GM18909 (cell line): ENCODE measurements at regions not wholly inside any gene's neighbourhood (a gene's known extent, or its start where the extent isn't known, plus 50 kb on each side); places are given as distances from the start of the nearest gene placed in this dataset.

ENCODE experiments used
- ATAC-seq: cut with Tn5 transposase; IDR thresholded peaks from one replicate; pipeline ENCODE4 v1.9.1; 2021; ENCODE audit warnings: mild to moderate bottlenecking; ENCODE audit not compliant: unreplicated experiment, poor library complexity

DNA sequence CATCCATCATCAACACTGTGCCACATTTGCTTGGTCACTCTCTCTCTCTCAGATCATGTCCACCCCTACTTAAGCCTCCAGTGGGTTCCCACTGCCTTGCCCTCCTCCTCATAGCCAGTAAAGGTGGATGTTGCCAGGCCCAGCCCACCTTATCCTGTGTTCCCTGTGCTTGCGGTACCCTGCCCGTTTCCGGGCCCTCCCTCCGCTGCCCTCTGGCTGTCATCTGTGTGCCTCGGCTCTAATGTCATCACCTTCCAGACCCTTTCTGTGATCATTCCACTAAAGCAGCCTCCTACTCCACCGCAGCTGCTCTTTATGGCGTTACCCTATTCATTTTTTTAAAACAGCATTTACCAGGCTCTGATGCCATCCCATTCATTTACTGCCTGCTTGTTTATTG, 305.7 kb upstream of the SKOR2 start:
- no peak for ATAC-seq

DNA sequence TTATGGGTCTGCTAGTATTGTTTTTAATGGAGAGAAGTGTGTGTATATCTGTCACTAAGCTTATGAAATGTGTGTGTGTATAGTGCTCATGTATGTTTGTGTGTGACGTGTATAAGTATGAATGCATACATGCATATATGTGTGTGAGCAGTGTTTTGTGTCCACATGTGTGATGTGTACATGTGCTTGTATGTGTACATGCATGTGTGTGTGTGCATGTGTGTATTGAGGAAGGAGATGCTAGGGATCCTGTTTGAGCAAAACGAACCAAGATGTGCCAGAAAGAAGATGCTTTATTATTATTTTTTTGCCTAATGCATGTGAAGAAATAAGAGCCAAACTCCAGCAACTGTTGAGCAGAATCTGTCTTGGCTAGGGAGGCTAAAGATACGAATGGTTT, 301.3 kb upstream of the SKOR2 start:
- ATAC-seq, result no peak

DNA sequence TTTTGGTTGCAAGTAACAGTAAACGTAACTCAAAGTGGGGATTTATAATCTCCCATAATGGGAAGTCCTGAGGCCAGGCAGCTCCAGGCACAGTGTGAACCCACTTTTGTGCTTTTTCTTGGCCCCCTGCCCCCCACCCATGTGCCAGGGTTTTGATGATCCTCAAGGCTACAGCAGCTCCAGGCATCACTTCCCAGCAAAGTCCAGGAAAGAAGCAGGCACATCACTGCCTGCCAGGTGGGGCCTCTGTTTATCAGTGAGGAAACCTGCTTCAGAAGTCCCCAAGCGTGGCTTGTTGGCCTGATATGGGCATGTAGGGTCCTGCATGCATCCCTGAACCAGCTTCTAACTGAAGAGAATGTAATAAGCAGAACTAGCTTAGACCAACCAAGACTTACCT, 299.2 kb upstream of the SKOR2 start:
- no peak for ATAC-seq

DNA sequence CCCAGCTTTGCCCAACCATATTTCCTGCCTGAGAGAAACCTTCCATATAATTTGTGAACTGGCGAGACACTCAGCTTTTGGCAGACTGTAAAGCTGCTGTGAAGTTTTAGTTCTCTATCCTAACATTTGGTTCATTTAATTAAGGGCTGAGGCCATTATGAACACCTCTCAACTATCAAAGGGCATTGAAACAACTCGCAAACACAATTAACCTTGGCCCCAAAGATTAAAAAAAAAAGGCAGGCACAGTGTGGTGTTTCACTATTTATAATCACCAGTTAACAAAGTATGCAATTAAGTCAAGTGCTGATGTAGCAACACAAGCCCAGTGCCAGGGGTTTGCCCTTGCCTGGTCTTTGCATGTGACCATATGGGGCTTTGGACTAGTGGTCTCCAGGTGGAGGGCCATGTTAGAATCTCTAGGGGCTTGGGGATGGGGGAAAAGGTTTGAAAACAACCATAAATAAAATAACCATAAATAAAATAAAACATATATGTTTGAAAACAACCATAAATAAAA, 297.6 kb upstream of the SKOR2 start:
- no peak for ATAC-seq

DNA sequence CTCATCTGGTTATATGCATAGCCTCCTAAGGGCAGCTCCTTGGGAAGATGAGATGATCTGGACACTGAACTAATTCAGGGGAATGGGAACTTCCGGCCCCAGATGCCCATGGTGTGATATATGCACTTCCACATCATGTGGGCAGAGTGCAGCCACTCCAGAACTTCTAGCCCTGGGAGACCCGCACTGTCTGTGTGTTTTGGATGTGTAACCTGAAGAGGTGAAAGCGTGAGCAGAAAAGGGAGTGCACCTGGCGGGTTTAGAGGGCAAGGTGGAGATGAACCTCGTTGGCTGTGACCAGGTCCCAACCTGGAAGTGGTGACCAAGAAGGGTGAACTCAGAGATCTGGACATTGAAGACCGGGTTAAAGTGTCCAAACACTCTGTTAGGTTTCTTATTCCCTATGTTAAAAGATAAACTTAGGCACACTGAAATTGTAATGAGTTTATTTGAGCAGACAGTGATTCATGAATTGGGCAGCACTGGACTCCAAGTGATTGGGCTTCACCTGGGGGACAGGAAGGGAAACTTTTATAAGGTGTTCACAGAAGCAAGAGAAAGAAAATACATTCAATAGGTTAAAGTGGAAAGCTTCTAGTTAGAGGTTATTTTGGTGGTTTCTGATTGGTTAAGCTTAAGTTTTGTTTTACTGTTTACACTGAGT, 296.2 kb upstream of the SKOR2 start:
- ATAC-seq, result no peak

DNA sequence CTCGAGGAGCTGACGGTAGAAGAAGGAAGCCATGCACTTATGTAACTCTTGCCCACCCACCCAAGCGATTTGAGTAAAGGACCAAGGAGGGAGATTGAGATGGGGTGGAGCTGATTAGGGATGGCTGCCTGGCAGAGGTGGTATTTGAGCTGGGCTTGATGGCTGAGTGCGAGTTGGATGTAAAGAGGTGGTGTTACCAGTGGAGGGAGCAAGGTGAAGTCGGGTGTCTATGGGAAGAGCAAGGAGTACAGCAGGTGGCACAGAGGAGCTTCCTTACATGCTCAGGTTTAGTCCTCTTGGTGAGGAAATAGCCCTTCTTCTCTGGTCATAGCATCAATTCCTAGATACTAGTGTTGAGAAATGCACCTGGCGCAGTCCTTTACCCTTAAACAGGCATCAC, 294.2 kb upstream of the SKOR2 start:
- no peak for ATAC-seq

DNA sequence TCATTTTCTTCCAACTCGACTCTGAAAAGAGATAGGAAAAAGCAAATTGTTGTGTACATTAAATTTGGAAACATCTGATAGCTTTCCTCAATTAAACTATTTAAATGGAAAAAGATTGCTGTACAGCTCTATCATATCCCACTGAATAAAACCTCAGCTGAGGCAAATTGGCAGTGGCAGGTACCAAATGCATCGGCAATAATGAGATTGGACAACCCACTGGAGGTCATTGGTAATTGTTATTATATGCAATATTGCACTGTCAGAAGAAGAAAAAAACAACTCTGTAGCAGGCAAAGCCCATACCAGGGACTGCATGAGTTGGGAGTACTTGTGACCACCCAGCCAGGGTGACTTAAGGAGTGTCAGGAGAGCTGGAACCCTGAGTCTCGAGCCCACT, 291.6 kb upstream of the SKOR2 start:
- ATAC-seq, result no peak

DNA sequence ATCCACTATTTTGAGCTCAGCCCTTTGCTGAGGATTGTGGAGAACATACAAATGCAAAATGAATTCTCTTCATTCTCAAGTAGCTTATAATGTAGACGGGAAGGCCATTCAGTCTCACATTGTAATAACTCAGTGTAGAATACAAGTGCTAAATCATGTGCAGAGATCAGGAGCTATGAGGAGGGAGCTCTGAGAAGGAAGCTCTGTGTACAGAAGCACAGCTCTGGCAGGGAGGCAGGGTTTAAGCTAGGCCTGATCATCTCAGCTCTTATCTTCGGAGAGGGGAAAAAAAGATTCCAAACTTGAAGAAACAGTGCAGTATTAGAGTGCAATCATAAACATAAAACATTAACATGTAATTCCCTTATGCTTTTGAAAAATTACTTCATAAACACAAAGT, 291.1 kb upstream of the SKOR2 start:
- no peak for ATAC-seq

DNA sequence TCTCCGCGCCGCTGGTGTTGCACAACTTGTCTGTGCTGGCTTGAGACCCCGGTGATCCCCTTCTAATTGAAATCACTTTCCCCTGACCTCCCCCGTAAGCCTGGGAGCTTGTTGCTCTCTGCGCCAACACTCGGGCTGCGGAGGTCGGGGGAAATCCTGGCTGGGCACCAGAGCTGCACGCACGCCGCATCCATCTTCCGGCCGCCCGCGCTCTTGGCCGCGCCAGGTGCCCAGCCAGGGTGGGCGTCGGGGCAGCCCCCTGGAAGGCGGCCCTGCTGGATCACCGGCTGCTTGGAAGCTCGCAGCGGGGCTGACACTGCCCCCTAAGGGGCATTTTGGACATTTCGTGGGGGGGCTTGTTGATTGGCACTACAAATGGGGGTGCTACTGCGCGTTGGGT, 280.3 kb upstream of the SKOR2 start:
- no peak for ATAC-seq

DNA sequence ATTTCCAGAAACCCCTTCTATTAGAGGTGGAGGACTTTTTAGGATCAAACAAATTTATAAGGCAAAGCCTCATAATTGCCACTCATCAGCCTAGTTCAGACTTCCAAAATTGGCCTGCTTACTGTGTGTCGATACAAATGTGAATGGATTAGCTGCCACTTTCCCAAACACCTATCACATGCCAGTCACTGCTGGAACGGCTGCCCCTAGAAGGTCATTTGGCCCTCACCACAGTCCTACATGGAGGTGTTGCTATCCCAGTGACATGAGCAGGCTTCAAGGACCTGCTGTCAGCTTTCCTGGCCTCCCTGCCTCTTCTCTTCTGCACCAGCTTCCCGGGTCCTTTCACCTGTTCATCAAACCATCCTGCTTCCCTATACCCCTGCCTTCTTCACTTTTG, 279.2 kb upstream of the SKOR2 start:
- ATAC-seq, result no peak

DNA sequence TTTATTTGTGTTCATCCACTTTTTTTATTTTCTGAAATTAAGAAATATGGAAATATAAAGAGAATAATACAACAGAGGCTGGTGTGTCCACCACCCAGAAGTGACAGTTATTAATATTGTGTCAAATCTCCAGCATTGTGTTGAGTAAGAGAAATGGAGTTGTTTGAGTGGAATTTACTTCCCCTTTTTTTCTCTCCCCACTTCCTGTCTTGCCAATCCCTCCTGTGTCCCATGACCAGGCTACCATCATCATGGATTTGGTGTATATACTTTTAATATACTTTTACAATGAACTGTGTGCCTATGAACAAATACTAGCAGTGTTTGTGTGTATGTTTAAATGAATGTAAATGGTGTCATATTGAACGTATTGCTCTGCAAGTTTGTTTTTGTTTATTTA, 276.9 kb upstream of the SKOR2 start:
- ATAC-seq, result no peak

DNA sequence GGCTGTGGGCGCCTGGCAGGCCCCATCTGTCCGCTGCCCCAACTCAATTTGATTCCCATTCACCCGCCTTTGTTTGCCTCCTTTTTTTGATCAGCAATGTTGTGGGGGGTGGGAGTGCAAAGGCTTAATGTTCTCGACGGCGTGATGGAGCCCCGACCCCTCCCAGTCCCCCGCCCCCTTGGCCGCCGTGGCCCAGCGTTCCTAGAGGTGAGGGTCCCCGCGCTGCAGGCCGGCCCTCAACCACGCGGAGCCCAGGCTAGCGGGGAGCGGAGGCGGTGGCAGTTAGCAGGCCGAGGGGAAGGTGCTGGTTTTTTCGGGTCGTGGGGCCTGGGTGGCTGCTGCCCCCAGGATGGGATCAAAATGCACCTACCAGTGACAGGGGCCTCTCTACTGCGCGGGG, 274.7 kb upstream of the SKOR2 start:
- no peak for ATAC-seq

DNA sequence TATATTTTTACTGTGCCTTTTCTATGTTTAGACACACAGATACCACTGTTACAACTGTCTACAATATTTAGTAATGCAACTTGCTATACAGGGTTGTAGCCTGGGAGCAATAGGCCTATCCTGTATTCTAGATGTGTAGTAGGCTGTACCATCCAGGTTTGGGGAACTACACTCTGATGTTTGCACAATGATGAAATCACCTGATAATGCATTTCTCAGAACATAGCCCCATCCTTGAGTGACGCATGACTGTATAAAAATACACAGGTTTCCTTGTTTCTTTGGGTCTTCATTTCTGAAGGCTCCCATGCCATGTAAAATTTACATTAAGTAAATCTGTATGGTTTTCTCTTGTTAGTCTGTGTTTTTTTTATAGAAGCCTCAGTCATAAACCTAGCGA, 270.9 kb upstream of the SKOR2 start:
- no peak for ATAC-seq

DNA sequence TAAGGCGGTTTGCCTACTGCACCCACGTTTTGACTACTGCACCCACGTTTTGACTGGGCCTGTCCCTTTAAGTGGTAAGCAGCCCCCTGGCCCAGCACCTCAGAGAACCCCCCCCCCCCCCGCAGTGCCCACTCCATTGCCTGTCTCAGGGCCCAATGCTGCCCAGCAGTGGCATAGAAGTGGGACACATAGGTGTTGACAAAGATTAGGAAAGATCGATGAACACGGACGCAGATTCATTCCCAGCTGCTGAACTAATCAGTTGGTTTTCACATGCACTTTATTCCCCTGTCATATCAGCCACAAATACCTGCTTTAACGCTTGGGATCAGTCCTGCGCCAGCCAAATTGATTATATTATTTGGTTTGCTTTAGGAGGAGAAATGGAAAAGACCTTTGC, 268.8 kb upstream of the SKOR2 start:
- no peak for ATAC-seq

DNA sequence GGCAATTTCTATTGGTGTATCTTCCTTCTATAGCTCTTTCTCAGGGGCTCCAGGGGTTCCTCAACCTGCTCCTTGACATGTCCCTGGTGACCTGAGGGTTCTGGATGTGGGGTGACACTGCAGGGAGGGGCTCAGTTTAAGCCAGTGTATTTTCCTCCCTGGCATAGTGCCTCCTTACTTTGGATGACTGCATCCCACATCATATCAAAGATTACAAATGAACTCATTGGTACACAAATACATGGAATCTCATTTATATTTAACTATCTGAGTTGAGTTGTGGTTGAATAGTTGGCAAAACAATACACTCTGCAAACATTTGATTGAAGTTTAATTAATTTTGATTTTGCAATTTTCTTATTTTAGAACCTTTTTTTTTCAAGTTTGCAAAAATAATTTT, 268.2 kb upstream of the SKOR2 start:
- ATAC-seq, result no peak

DNA sequence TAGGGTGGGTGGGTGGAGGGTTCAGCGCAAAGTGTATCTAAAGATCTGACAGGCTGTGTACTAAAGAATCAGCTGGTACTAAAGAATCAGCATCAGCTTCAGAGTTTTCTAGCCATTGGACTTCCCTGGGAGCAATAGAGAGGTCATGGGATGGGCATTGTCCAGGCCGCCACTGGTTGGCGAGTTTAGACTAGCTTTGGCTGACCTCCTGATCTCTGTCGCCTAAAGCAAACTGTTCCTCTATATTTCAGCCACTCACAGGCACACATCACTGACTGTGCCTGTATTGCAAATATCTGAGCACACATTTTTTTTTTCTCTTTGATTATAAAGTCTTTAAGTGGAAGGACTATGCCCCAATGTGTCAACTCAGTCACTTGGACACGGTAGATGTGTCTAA, 267.8 kb upstream of the SKOR2 start:
- ATAC-seq, result no peak

DNA sequence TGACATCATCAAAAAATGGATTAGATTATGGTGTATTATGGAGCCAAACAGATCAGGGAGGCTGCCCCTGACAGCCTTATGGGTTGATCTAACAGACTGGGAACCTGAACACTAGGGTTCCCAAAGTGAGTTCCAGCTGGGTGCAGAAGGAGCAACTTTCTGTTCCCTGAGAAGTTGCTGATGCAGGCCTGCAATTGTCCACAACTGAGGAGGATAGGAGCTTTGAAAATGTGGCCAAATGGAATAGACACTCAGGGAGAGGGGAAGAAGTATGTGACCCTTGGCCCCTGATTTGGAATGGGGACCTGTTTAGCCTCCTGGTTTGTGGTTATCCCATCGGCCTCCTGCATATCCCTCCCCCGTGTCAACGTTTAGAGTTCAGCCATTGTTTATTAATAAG, 262.2 kb upstream of the SKOR2 start:
- no peak for ATAC-seq

DNA sequence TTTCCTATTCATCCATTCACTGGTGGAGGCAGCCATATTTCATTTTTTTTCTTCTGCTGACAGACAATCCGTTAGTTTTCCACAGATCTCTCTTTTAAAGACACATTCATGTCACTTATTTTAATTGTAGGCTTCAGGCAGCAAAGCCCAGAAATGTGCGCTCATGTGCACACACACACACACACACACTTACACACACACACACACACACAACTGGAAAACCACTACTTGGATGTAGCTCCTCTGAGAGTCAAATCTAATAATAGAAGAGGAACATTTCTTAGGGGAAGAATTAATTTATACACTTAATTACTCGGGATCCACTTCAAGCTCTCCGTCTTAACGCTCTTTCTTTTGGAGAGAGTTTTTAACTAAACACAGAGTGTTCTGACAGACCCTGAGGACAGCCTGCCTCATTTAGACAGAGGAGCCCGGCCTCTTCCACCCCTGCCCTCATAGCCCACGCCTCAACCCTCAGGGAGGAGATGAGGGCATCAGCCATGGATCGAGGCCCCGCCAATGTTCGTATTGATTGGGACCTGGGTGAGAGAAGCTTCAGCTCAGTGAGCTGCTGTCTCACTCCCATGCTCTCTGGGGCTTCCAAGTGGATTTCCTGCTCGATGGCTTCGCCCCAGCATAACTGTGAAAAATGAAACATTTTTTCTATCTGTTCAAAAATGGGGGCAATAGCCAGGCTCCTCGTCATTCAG, 261.4 kb upstream of the SKOR2 start:
- no peak for ATAC-seq

DNA sequence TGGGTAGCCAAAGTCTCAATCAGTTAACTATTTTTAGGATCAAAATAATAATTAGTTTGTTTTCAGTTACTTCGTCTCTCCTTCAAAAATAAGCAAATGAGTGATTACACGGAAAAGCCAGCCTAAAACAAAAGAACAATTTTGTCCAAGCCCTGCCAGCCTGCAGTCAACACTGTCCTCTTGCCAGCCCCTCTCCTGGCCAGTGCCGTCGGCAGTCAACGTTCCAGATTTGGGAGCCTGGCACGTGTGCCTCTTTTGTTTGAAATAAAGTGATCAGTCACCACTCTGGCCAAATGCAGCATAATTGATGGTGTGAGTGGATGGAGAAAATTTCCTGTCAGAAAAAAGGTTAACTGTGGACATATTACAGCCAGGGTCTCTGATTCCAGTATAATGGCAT, 260.6 kb upstream of the SKOR2 start:
- no peak for ATAC-seq

DNA sequence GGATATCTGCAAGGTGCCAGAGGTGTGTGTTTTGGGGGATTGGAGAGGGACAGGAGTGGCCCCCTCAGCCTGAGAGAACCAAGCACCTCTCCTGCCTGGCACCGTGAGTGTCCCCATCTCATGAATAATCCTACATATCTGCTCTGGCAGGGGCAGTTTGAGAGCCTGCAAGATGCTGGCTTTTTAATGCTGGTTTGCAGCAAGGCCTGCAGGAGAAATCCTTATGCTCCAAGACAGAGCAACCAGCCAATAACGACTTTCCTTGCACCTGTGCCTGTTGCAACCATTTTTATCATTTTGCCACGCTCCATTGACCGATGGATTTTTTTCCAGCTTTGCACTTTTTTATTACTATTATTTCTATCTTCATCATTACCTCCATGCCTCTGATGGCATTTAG, 259.4 kb upstream of the SKOR2 start:
- ATAC-seq, result no peak

DNA sequence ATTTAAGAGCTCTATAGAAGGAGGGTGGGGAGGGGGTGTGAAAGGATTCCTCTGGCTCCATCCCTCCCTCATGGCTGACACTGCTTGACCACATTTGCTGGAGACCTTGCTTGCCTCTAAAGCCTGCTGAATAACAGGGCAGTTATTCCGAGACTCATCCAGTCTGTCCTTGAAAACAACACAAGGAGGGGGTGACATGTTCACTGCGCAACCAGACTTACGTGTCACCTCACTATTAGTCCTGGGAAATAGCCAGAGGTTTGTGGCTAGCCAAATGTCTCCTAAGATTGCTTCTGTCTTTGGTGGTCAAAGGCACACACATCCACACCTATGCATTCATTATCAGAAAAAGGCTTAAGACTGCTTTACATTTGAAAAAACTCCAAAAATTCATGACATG, 256.2 kb upstream of the SKOR2 start:
- no peak for ATAC-seq

DNA sequence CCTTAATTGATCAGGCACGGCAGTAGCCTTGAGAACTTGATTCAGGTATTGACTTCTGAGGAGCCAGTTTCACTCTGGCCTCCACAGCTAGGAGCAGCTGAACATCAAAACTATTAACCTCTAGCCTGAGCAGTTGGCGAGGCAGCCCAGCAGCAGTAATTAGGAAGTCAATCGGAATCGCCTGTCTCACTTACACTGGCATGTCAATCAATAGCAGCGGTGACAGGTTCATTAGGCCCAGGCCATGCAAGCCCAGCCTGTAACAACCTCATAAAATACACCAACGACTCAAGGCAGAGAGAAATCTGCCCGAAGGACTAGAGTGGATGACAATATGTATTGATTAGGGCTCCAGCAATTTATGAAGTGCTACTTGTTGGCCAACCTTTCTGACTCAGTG, 255.4 kb upstream of the SKOR2 start:
- ATAC-seq, result no peak
